ENCODE measurements at regions not wholly inside any gene's neighbourhood (a gene's known extent, or its start where the extent isn't known, plus 50 kb on each side); places are given as distances from the start of the nearest gene placed in this dataset.
A peak's percentile ranks its signal among the peaks of the same experiment; 100 is the strongest.
"Not testable (repeated sequence)": the region's sequence is repeated elsewhere in the genome, so short reads cannot be mapped to it uniquely, and the experiment has no call there.

DNA sequence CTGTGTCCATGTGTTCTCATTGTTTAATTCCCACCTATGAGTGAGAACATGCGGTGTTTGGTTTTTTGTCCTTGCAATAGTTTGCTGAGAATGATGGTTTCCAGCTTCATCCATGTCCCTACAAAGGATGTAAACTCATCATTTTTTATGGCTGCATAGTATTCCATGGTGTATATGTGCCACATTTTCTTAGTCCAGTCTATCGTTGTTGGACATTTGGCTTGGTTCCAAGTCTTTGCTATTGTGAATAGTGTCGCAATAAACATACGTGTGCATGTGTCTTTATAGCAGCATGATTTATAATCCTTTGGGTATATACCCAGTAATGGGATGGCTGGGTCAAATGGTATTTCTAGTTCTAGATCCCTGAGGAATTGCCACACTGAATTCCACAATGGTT is 114.2 kb upstream of the ZNF195 start:
- H3K4me3 ChIP-seq (ENCODE audit: control insufficient read depth in 1 of 7, extremely low read depth in 1 of 7, insufficient read depth in 4 of 7, low read depth in 2 of 7, low read length in 6 of 7); H3K9me3 ChIP-seq (ENCODE audit: control extremely low read depth in 1 of 5, control insufficient read depth in 4 of 5, insufficient read depth in 2 of 5, low read depth in 1 of 5, low read length in 4 of 5); H3K27me3 ChIP-seq (replicated peaks in 2 of 5; ENCODE audit: control insufficient read depth in 4 of 5, insufficient read depth in 5 of 5, low read length in 4 of 5); H3K36me3 ChIP-seq (ENCODE audit: control insufficient read depth in 4 of 4, insufficient read depth in 4 of 4, low read length in 3 of 4); DNase-seq; H3K27ac ChIP-seq (ENCODE audit: insufficient read depth in 1 of 2, low read depth in 1 of 2, low read length in 2 of 2, poor library complexity in 1 of 2, severe bottlenecking in 2 of 2); H3K4me1 ChIP-seq (ENCODE audit: control extremely low read depth in 1 of 4, control insufficient read depth in 4 of 4, insufficient read depth in 4 of 4, low read length in 3 of 4); CTCF ChIA-PET; POLR2A ChIA-PET: not testable (repeated sequence)
- WGBS (ENCODE audit: insufficient coverage): no CpG with 5 or more reads among the region's 4 CpGs

DNA sequence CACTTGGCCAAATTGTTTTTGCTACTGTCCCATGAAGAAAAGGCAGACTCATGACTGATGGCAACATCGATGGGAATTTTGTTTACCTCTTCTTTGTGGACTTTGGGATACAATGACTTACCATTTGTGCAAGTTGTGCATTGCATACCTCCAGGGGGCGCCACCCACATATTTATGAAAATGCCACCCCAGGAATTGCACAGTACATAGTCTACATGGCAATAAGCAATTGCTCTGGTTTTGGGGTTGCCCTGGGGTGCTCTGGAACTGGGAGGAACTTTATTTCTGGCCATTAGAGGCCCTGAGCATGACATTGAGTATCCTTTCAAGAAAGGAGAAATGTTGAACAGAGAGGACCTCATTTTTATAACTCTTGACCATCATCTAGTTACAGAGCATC is 109.1 kb upstream of the ZNF195 start:
- DNase-seq; H3K9me3 ChIP-seq (ENCODE audit: control extremely low read depth in 1 of 5, control insufficient read depth in 4 of 5, insufficient read depth in 2 of 5, low read depth in 1 of 5, low read length in 4 of 5); H3K4me3 ChIP-seq (ENCODE audit: control insufficient read depth in 1 of 7, extremely low read depth in 1 of 7, insufficient read depth in 4 of 7, low read depth in 2 of 7, low read length in 6 of 7); H3K4me1 ChIP-seq (ENCODE audit: control extremely low read depth in 1 of 4, control insufficient read depth in 4 of 4, insufficient read depth in 4 of 4, low read length in 3 of 4); POLR2A ChIA-PET; CTCF ChIA-PET; H3K36me3 ChIP-seq (ENCODE audit: control insufficient read depth in 4 of 4, insufficient read depth in 4 of 4, low read length in 3 of 4); H3K27ac ChIP-seq (ENCODE audit: insufficient read depth in 1 of 2, low read depth in 1 of 2, low read length in 2 of 2, poor library complexity in 1 of 2, severe bottlenecking in 2 of 2); H3K27me3 ChIP-seq (replicated peaks in 2 of 5; ENCODE audit: control insufficient read depth in 4 of 5, insufficient read depth in 5 of 5, low read length in 4 of 5): not testable (repeated sequence)
- no CpG with 5 or more reads among the region's 2 CpGs for WGBS (ENCODE audit: insufficient coverage)

DNA sequence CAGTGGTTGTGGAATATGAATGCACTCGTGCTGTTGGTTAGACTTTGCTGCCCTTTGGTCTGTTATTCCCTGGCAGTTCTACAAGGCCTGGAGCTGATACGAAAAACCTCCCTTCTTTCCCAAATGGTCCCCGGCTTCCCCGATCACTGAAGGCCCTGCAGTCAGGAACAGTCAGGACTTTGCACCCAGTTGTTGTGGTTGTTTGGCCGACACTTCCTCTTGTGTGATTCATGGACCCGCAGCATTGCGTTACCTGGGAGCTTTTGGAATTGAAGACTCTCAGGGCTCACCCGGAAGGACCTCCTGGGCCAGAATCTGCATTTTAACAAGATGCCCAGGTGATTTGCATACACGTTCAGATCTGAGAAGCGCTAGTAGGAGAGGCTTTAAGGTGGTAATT is 106.8 kb upstream of the ZNF195 start:
- DNase-seq; H3K27ac ChIP-seq (ENCODE audit: insufficient read depth in 1 of 2, low read depth in 1 of 2, low read length in 2 of 2, poor library complexity in 1 of 2, severe bottlenecking in 2 of 2); H3K4me1 ChIP-seq (ENCODE audit: control extremely low read depth in 1 of 4, control insufficient read depth in 4 of 4, insufficient read depth in 4 of 4, low read length in 3 of 4); POLR2A ChIA-PET; CTCF ChIA-PET; H3K9me3 ChIP-seq (ENCODE audit: control extremely low read depth in 1 of 5, control insufficient read depth in 4 of 5, insufficient read depth in 2 of 5, low read depth in 1 of 5, low read length in 4 of 5); H3K27me3 ChIP-seq (replicated peaks in 2 of 5; ENCODE audit: control insufficient read depth in 4 of 5, insufficient read depth in 5 of 5, low read length in 4 of 5); H3K4me3 ChIP-seq (ENCODE audit: control insufficient read depth in 1 of 7, extremely low read depth in 1 of 7, insufficient read depth in 4 of 7, low read depth in 2 of 7, low read length in 6 of 7); H3K36me3 ChIP-seq (ENCODE audit: control insufficient read depth in 4 of 4, insufficient read depth in 4 of 4, low read length in 3 of 4): not testable (repeated sequence)
- WGBS (ENCODE audit: insufficient coverage): 100% methylated on average over 1 of the region's 10 CpGs

DNA sequence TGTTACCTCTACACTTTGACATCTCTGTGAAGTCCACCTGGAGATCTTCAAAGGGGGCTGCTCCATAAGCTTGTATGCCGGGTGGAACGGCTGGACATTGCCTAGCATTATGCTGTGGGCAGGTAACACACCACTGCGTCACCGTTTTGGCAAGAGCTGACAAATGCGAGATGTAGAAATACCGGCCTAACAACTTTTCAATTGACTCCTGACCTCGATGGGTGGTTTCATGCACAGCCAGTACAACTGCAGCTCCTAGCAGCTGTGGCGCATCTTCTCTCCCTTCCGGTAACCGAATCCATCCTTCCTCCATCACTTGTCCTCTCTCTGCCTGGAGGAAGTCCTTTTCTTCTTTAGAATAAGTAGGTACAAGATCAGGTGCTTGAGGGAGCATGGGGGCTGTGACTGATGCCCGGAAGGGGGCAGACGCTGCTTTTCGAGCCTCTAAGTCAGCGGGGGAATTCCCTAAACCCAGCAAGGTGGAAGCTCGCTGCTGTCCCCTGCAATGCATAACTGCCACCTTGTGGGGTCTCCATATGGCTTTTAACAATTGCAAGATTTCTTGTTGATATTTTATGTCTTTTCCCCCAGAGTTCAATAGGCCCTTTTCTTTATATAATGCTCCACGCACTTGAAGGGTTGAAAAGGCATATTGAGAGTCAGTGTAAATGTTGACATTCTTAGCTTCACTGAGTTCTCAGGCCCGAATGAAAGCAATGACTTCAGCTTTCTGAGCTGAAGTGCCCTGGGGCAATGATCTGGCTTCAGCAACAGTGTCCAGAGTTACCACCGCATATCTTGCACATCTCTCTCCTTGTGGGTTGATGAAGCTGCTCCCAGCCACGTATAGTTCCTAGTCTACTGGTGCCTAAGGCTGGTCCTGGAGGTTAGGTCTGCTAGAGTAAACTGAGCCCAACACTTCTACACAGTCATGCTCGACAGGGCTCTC is 98.3 kb upstream of the ZNF195 start:
- H3K36me3 ChIP-seq (ENCODE audit: control insufficient read depth in 4 of 4, insufficient read depth in 4 of 4, low read length in 3 of 4); H3K9me3 ChIP-seq (ENCODE audit: control extremely low read depth in 1 of 5, control insufficient read depth in 4 of 5, insufficient read depth in 2 of 5, low read depth in 1 of 5, low read length in 4 of 5); POLR2A ChIA-PET; CTCF ChIA-PET; H3K4me3 ChIP-seq (ENCODE audit: control insufficient read depth in 1 of 7, extremely low read depth in 1 of 7, insufficient read depth in 4 of 7, low read depth in 2 of 7, low read length in 6 of 7); H3K27me3 ChIP-seq (replicated peaks in 2 of 5; ENCODE audit: control insufficient read depth in 4 of 5, insufficient read depth in 5 of 5, low read length in 4 of 5); H3K27ac ChIP-seq (ENCODE audit: insufficient read depth in 1 of 2, low read depth in 1 of 2, low read length in 2 of 2, poor library complexity in 1 of 2, severe bottlenecking in 2 of 2); H3K4me1 ChIP-seq (ENCODE audit: control extremely low read depth in 1 of 4, control insufficient read depth in 4 of 4, insufficient read depth in 4 of 4, low read length in 3 of 4): not testable (repeated sequence)
- peak in 2 of 3 donors; percentile 16 to 34 for DNase-seq
- 84% methylated on average over 4 of the region's 20 CpGs for WGBS (ENCODE audit: insufficient coverage)

DNA sequence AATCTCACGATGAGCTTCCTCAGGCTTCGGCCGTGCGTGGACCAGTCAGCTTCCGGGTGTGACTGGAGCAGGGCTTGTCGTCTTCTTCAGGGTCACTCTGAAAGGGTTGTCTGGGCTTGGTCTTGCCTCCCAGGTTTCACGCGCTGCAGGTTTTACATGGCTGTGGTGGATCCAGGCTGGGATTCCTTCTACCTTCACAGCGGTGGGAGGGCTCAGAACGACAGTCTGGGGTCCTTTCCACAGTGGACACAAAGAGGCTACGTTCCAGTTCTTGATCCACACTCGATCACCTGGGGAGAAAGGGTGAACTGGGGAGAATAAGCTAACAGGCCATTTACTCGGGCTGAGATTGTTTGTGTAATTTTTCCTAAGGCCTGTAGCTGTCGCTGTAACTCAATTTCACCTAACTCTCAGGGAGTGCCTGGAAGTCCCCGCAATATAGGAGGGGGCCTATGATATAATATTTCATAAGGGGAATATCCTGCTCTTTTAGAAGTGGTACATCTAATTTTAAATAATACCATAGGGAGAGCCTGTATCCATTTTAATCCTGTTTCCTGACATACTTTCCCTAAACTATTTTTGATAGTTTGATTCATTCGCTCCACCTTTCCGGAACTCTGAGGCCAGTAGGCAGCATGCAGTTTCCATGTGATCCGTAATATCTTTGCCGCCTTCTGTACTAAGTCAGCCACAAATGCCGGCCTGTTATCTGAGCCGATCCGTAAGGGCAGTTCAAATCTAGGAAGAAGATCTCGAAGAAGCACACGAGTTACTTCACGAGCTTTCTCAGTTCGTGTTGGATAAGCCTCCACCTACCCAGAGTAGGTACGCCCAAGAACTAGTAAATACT is 97.4 kb upstream of the ZNF195 start:
- POLR2A ChIA-PET; H3K36me3 ChIP-seq (ENCODE audit: control insufficient read depth in 4 of 4, insufficient read depth in 4 of 4, low read length in 3 of 4); DNase-seq; H3K27me3 ChIP-seq (replicated peaks in 2 of 5; ENCODE audit: control insufficient read depth in 4 of 5, insufficient read depth in 5 of 5, low read length in 4 of 5); H3K4me3 ChIP-seq (ENCODE audit: control insufficient read depth in 1 of 7, extremely low read depth in 1 of 7, insufficient read depth in 4 of 7, low read depth in 2 of 7, low read length in 6 of 7); H3K9me3 ChIP-seq (ENCODE audit: control extremely low read depth in 1 of 5, control insufficient read depth in 4 of 5, insufficient read depth in 2 of 5, low read depth in 1 of 5, low read length in 4 of 5); H3K27ac ChIP-seq (ENCODE audit: insufficient read depth in 1 of 2, low read depth in 1 of 2, low read length in 2 of 2, poor library complexity in 1 of 2, severe bottlenecking in 2 of 2); H3K4me1 ChIP-seq (ENCODE audit: control extremely low read depth in 1 of 4, control insufficient read depth in 4 of 4, insufficient read depth in 4 of 4, low read length in 3 of 4): not testable (repeated sequence)
- CTCF ChIA-PET: interaction anchor here (1.0 kb wide), 1 partner anchor 192 kb away, joined by 3 read pairs; no protein-coding TSS in a partner anchor
- WGBS (ENCODE audit: insufficient coverage): 93% methylated on average over 15 of the region's 27 CpGs

DNA sequence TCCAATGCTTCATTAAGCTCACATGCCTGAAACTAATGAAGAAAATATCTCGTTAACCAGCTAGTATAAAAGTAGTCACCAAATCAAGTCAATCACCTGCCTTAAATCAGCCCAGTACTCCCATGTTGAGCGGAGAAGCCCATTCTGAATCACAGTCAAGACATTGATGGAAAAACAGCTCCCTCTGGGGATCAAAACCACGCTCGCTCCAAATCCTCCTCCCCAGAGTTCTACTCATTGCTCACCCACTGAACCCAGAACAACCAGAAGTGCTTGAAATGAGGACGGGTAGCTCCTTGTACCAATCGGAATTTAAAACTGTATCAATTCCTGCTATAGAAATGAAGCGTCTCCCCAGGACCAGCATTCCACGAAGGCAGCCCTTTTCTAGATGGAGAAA is 90.0 kb upstream of the ZNF195 start:
- H3K4me3 ChIP-seq (ENCODE audit: control insufficient read depth in 1 of 7, extremely low read depth in 1 of 7, insufficient read depth in 4 of 7, low read depth in 2 of 7, low read length in 6 of 7); H3K27ac ChIP-seq (ENCODE audit: insufficient read depth in 1 of 2, low read depth in 1 of 2, low read length in 2 of 2, poor library complexity in 1 of 2, severe bottlenecking in 2 of 2); H3K27me3 ChIP-seq (replicated peaks in 2 of 5; ENCODE audit: control insufficient read depth in 4 of 5, insufficient read depth in 5 of 5, low read length in 4 of 5); CTCF ChIA-PET; POLR2A ChIA-PET; H3K4me1 ChIP-seq (ENCODE audit: control extremely low read depth in 1 of 4, control insufficient read depth in 4 of 4, insufficient read depth in 4 of 4, low read length in 3 of 4); H3K36me3 ChIP-seq (ENCODE audit: control insufficient read depth in 4 of 4, insufficient read depth in 4 of 4, low read length in 3 of 4); H3K9me3 ChIP-seq (ENCODE audit: control extremely low read depth in 1 of 5, control insufficient read depth in 4 of 5, insufficient read depth in 2 of 5, low read depth in 1 of 5, low read length in 4 of 5): not testable (repeated sequence)
- DNase-seq: peak in 1 of 3 donors; percentile 0
- WGBS (ENCODE audit: insufficient coverage): 93% methylated on average over 2 of the region's 8 CpGs

DNA sequence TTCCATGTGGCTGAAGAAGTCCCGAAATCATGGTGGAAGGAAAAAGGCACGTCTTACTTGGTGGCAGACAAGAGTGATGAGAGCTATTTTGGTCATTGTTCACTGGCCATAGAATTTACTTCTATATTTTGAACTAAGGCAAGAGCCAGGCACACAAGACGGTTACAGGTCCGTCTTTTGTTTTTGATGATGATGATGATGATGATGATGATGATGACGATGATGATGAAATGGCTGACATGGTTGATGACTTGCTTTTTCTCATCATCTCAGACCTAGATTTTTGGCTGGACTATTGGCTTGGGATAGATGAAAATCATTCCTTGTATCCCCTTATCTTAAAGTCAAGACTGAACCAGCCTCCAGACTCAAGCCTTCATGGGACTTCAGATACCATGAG is 88.7 kb upstream of the ZNF195 start:
- H3K4me3 ChIP-seq (ENCODE audit: control insufficient read depth in 1 of 7, extremely low read depth in 1 of 7, insufficient read depth in 4 of 7, low read depth in 2 of 7, low read length in 6 of 7); CTCF ChIA-PET; POLR2A ChIA-PET; H3K9me3 ChIP-seq (ENCODE audit: control extremely low read depth in 1 of 5, control insufficient read depth in 4 of 5, insufficient read depth in 2 of 5, low read depth in 1 of 5, low read length in 4 of 5); H3K27me3 ChIP-seq (replicated peaks in 2 of 5; ENCODE audit: control insufficient read depth in 4 of 5, insufficient read depth in 5 of 5, low read length in 4 of 5); H3K4me1 ChIP-seq (ENCODE audit: control extremely low read depth in 1 of 4, control insufficient read depth in 4 of 4, insufficient read depth in 4 of 4, low read length in 3 of 4); H3K27ac ChIP-seq (ENCODE audit: insufficient read depth in 1 of 2, low read depth in 1 of 2, low read length in 2 of 2, poor library complexity in 1 of 2, severe bottlenecking in 2 of 2); H3K36me3 ChIP-seq (ENCODE audit: control insufficient read depth in 4 of 4, insufficient read depth in 4 of 4, low read length in 3 of 4); DNase-seq: not testable (repeated sequence)
- no CpG with 5 or more reads among the region's 5 CpGs for WGBS (ENCODE audit: insufficient coverage)

Data from common myeloid progenitor, CD34-positive (primary cell).